ENCODE measurements at regions not wholly inside any gene's neighbourhood (a gene's known extent, or its start where the extent isn't known, plus 50 kb on each side); places are given as distances from the start of the nearest gene placed in this dataset.

GRCh38 chr6:166052837-166053236, 114.8 kb downstream of the TBXT start:
- peaks cover 2 to 9% of the 10 kb centered on the region in 2 donors for H3K9me3 ChIP-seq (ENCODE audit: control insufficient read depth in 2 of 2, low read length in 2 of 2)
- no peaks in the 10 kb centered on the region for H3K4me1 ChIP-seq (ENCODE audit: control insufficient read depth, insufficient read depth, low read length)
- H3K4me3 ChIP-seq (ENCODE audit: low read length in 2 of 2) = no peak overlapping the region
- no peak overlapping the region for H3K9ac ChIP-seq (ENCODE audit: low read length in 2 of 2)
- no peak overlapping the region for H3K27ac ChIP-seq (ENCODE audit: low read length)
- no peaks in the 10 kb centered on the region for H3K36me3 ChIP-seq (ENCODE audit: control insufficient read depth in 2 of 2, insufficient read depth in 2 of 2, low read length in 2 of 2)
- no peaks in the 10 kb centered on the region for H3K27me3 ChIP-seq (ENCODE audit: control insufficient read depth in 1 of 2, insufficient read depth in 2 of 2, low read length in 2 of 2)

GRCh38 chr6:166050559-166050958, 117.1 kb downstream of the TBXT start:
- Histone ChIP-seq H3K4me1 (ENCODE audit: control insufficient read depth, insufficient read depth, low read length) (peaks cover 13% of the 10 kb centered on the region), H3K27me3 (ENCODE audit: control insufficient read depth in 1 of 2, insufficient read depth in 2 of 2, low read length in 2 of 2) (no peaks in the 10 kb centered on the region), H3K4me3 (ENCODE audit: low read length in 2 of 2) (no peak overlapping the region), H3K9ac (ENCODE audit: low read length in 2 of 2) (no peak overlapping the region), H3K36me3 (ENCODE audit: control insufficient read depth in 2 of 2, insufficient read depth in 2 of 2, low read length in 2 of 2) (no peaks in the 10 kb centered on the region), H3K27ac (ENCODE audit: low read length) (no peak overlapping the region), H3K9me3 (ENCODE audit: control insufficient read depth in 2 of 2, low read length in 2 of 2) (peaks cover 2 to 9% of the 10 kb centered on the region in 2 donors)

DNA sequence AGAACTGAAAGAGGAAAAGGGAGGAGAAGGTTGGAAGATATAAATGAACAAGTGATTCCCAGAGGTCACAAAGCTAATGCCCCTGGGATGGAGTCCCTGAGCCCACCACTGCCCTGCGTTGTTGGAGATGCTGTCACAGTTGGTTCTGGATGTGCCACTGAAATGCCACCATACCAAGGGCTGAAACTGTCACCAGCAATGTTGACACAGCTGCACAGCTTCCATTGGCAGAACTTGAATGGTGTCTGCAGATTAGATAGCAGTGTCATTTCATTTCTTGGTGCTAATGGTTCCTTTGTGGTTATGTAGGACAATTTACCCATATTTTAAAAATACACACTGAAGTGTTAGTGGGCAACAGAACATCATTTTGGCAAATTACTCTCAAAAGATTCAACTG, 120.7 kb downstream of the TBXT start:
- Histone ChIP-seq H3K4me3 (ENCODE audit: low read length in 2 of 2) (no peak overlapping the region), H3K27ac (ENCODE audit: low read length) (peak overlapping the region; percentile 49), H3K27me3 (ENCODE audit: control insufficient read depth in 1 of 2, insufficient read depth in 2 of 2, low read length in 2 of 2) (no peaks in the 10 kb centered on the region), H3K9me3 (ENCODE audit: control insufficient read depth in 2 of 2, low read length in 2 of 2) (peaks cover 2 to 3% of the 10 kb centered on the region in 2 donors), H3K9ac (ENCODE audit: low read length in 2 of 2) (no peak overlapping the region), H3K4me1 (ENCODE audit: control insufficient read depth, insufficient read depth, low read length) (peaks cover 13% of the 10 kb centered on the region), H3K36me3 (ENCODE audit: control insufficient read depth in 2 of 2, insufficient read depth in 2 of 2, low read length in 2 of 2) (no peaks in the 10 kb centered on the region)

- Histone ChIP-seq H3K36me3 (ENCODE audit: control insufficient read depth in 2 of 2, insufficient read depth in 2 of 2, low read length in 2 of 2) (no peaks in the 10 kb centered on the region), H3K4me1 (ENCODE audit: control insufficient read depth, insufficient read depth, low read length) (peaks cover 13% of the 10 kb centered on the region), H3K9me3 (ENCODE audit: control insufficient read depth in 2 of 2, low read length in 2 of 2) (no peaks in the 10 kb centered on the region), H3K27me3 (ENCODE audit: control insufficient read depth in 1 of 2, insufficient read depth in 2 of 2, low read length in 2 of 2) (no peaks in the 10 kb centered on the region), H3K4me3 (ENCODE audit: low read length in 2 of 2) (no peak overlapping the region), H3K27ac (ENCODE audit: low read length) (peak overlapping the region; percentile 49), H3K9ac (ENCODE audit: low read length in 2 of 2) (no peak overlapping the region)
Observed at GRCh38 chr6:166046226-166046625, 121.4 kb downstream of the TBXT start.

DNA sequence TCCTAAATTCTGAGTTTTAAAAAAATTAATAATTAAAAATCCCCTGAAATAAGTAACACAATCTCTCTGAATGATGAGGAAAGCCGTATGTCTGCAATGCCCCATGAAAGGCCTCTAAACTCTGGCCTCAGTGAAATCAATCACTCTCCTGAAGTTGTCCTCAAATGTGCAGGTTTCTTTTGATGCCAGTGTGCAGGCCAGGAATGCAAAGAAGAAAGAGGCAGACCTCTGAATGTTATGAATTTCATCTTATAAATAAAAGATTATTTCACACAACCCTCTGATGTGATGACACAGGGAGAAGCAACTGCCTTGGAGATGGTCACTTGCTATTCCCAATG, 121.8 kb downstream of the TBXT start:
- no peaks in the 10 kb centered on the region for H3K36me3 ChIP-seq (ENCODE audit: control insufficient read depth in 2 of 2, insufficient read depth in 2 of 2, low read length in 2 of 2)
- H3K27me3 ChIP-seq (ENCODE audit: control insufficient read depth in 1 of 2, insufficient read depth in 2 of 2, low read length in 2 of 2) = no peaks in the 10 kb centered on the region
- H3K4me3 ChIP-seq (ENCODE audit: low read length in 2 of 2) = no peak overlapping the region
- H3K9ac ChIP-seq (ENCODE audit: low read length in 2 of 2) = no peak overlapping the region
- peaks cover 13% of the 10 kb centered on the region for H3K4me1 ChIP-seq (ENCODE audit: control insufficient read depth, insufficient read depth, low read length)
- H3K9me3 ChIP-seq (ENCODE audit: control insufficient read depth in 2 of 2, low read length in 2 of 2) = no peaks in the 10 kb centered on the region
- H3K27ac ChIP-seq (ENCODE audit: low read length) = no peak overlapping the region

- Histone ChIP-seq H3K9ac (ENCODE audit: low read length in 2 of 2) (no peak overlapping the region), H3K27me3 (ENCODE audit: control insufficient read depth in 1 of 2, insufficient read depth in 2 of 2, low read length in 2 of 2) (no peaks in the 10 kb centered on the region), H3K27ac (ENCODE audit: low read length) (no peak overlapping the region), H3K4me3 (ENCODE audit: low read length in 2 of 2) (no peak overlapping the region), H3K4me1 (ENCODE audit: control insufficient read depth, insufficient read depth, low read length) (peaks cover 13% of the 10 kb centered on the region), H3K36me3 (ENCODE audit: control insufficient read depth in 2 of 2, insufficient read depth in 2 of 2, low read length in 2 of 2) (no peaks in the 10 kb centered on the region), H3K9me3 (ENCODE audit: control insufficient read depth in 2 of 2, low read length in 2 of 2) (no peaks in the 10 kb centered on the region)
Observed at GRCh38 chr6:166045173-166045859, 122.3 kb downstream of the TBXT start.

DNA sequence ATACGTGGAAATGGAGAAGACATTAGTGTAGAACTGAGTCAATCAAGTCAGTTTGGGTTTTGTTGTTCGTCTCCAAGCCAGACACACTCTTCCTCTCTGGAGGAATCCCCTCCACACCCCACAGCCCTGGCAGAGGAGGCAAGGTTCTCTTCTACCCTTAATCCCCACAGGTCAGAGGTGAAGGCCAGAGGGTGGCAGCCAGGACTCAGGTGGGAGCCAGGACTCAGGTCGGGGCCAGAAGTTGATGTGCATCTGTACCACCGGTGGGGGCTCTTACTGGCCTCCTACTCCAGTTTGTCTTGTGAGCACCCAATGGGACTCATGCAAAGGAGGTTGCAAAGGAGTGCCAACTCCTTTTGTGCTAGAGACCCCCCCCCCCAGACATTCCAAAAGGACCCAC, 126.4 kb downstream of the TBXT start:
- peaks cover 0 to 3% of the 10 kb centered on the region in 2 donors for H3K9me3 ChIP-seq (ENCODE audit: control insufficient read depth in 2 of 2, low read length in 2 of 2)
- H3K27me3 ChIP-seq (ENCODE audit: control insufficient read depth in 1 of 2, insufficient read depth in 2 of 2, low read length in 2 of 2) = no peaks in the 10 kb centered on the region
- no peaks in the 10 kb centered on the region for H3K36me3 ChIP-seq (ENCODE audit: control insufficient read depth in 2 of 2, insufficient read depth in 2 of 2, low read length in 2 of 2)
- H3K4me1 ChIP-seq (ENCODE audit: control insufficient read depth, insufficient read depth, low read length) = peaks cover 6% of the 10 kb centered on the region
- H3K27ac ChIP-seq (ENCODE audit: low read length) = no peak overlapping the region
- no peak overlapping the region for H3K4me3 ChIP-seq (ENCODE audit: low read length in 2 of 2)
- no peak overlapping the region for H3K9ac ChIP-seq (ENCODE audit: low read length in 2 of 2)

DNA sequence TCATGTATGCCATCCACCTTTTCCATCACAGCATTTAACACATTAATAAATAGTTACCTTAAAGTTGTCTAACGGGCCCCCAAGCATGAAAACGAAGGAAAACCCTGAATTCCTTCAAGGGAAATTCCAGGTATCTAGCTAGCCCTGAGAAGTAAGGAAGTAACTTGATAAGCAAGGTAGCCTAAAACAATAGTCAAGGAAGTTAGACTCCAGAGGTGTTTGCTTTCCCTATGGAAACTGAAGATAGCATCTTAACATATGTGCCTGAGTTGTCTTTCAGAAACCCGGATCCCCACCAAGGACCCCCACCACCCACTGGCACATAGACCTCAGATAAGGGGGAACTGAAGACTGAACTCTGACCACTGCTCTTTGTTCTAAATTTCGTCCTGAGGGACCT, 127.4 kb downstream of the TBXT start:
- no peak overlapping the region for H3K4me3 ChIP-seq (ENCODE audit: low read length in 2 of 2)
- no peaks in the 10 kb centered on the region for H3K27me3 ChIP-seq (ENCODE audit: control insufficient read depth in 1 of 2, insufficient read depth in 2 of 2, low read length in 2 of 2)
- H3K9me3 ChIP-seq (ENCODE audit: control insufficient read depth in 2 of 2, low read length in 2 of 2) = peaks cover 0 to 3% of the 10 kb centered on the region in 2 donors
- H3K27ac ChIP-seq (ENCODE audit: low read length) = no peak overlapping the region
- no peaks in the 10 kb centered on the region for H3K36me3 ChIP-seq (ENCODE audit: control insufficient read depth in 2 of 2, insufficient read depth in 2 of 2, low read length in 2 of 2)
- no peak overlapping the region for H3K9ac ChIP-seq (ENCODE audit: low read length in 2 of 2)
- H3K4me1 ChIP-seq (ENCODE audit: control insufficient read depth, insufficient read depth, low read length) = no peaks in the 10 kb centered on the region

GRCh38 chr6:166036316-166037095, 131.1 kb downstream of the TBXT start:
- Histone ChIP-seq H3K9ac (ENCODE audit: low read length in 2 of 2) (no peak overlapping the region), H3K36me3 (ENCODE audit: control insufficient read depth in 2 of 2, insufficient read depth in 2 of 2, low read length in 2 of 2) (no peaks in the 10 kb centered on the region), H3K4me1 (ENCODE audit: control insufficient read depth, insufficient read depth, low read length) (peaks cover 6% of the 10 kb centered on the region), H3K9me3 (ENCODE audit: control insufficient read depth in 2 of 2, low read length in 2 of 2) (peaks cover 0 to 3% of the 10 kb centered on the region in 2 donors), H3K27me3 (ENCODE audit: control insufficient read depth in 1 of 2, insufficient read depth in 2 of 2, low read length in 2 of 2) (no peaks in the 10 kb centered on the region), H3K4me3 (ENCODE audit: low read length in 2 of 2) (no peak overlapping the region), H3K27ac (ENCODE audit: low read length) (no peak overlapping the region)

GRCh38 chr6:166032366-166033200, 135.1 kb downstream of the TBXT start:
- peak overlapping the region in 1 of 2 donors; percentile 13 for H3K9ac ChIP-seq (ENCODE audit: low read length in 2 of 2)
- H3K27ac ChIP-seq (ENCODE audit: low read length) = peak overlapping the region; percentile 55
- no peaks in the 10 kb centered on the region for H3K36me3 ChIP-seq (ENCODE audit: control insufficient read depth in 2 of 2, insufficient read depth in 2 of 2, low read length in 2 of 2)

More at GRCh38 chr6:166032366-166033200, 135.1 kb downstream of the TBXT start:
- Histone ChIP-seq H3K9me3 (ENCODE audit: control insufficient read depth in 2 of 2, low read length in 2 of 2) (peaks cover 0 to 3% of the 10 kb centered on the region in 2 donors), H3K27me3 (ENCODE audit: control insufficient read depth in 1 of 2, insufficient read depth in 2 of 2, low read length in 2 of 2) (no peaks in the 10 kb centered on the region), H3K4me3 (ENCODE audit: low read length in 2 of 2) (peak overlapping the region in 1 of 2 donors; percentile 15), H3K4me1 (ENCODE audit: control insufficient read depth, insufficient read depth, low read length) (peaks cover 6% of the 10 kb centered on the region)

All from stomach smooth muscle (tissue), 2 donors.